GM10266 (cell line): ENCODE measurements at regions not wholly inside any gene's neighbourhood (a gene's known extent, or its start where the extent isn't known, plus 50 kb on each side); places are given as distances from the start of the nearest gene placed in this dataset.

Experiments used
- DNase-seq: peaks from one replicate; pipeline ENCODE4 v3.0.0; 2012; ENCODE audit errors: extremely low spot score
- TF ChIP-seq, protein P1 (sequence below): IDR thresholded peaks from 2 replicates; pipeline ENCODE4 v1.5.1; 2012; ENCODE audit warnings: mild to moderate bottlenecking, low read depth; ENCODE audit not compliant: control insufficient read depth, insufficient read depth; ENCODE audit errors: missing control alignments

DNA sequence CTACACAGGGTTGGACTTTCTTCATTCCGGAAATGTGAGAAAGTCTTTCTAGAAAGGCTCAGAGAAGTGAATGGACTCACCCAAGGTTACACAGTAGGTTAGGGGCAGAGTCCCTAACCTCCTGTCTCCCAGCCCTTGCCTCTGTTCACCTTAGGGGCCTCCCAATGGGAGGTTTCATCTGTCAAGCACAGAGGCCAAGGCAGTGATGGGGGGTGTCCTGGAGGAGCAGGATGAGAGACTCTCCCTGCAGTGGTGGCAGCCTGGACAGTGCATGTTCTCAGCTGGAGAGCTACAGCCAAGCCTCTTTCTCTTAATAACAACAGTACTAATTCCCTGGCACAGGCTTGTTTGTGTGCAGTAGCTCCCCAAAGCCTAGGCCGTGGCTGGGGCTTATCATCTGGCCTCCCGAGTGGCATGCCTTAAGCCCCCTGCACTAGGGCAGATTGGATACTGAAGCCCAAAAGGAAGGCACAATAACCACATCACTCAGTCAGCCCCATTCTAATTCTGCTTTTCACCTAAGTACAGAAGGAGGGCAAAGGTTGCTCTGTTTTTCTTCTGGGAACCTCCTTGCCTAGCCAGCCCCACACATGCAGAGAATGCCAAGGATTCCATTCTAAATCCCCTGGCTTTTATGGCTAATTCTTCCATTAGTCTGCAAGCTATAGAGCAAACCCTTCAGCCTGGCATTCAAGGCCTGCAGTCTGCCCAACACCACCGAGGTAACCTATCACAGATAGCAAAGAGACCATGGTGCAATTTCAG, 50.2 kb upstream of the XPA start:
- TF ChIP-seq, protein P1, sequence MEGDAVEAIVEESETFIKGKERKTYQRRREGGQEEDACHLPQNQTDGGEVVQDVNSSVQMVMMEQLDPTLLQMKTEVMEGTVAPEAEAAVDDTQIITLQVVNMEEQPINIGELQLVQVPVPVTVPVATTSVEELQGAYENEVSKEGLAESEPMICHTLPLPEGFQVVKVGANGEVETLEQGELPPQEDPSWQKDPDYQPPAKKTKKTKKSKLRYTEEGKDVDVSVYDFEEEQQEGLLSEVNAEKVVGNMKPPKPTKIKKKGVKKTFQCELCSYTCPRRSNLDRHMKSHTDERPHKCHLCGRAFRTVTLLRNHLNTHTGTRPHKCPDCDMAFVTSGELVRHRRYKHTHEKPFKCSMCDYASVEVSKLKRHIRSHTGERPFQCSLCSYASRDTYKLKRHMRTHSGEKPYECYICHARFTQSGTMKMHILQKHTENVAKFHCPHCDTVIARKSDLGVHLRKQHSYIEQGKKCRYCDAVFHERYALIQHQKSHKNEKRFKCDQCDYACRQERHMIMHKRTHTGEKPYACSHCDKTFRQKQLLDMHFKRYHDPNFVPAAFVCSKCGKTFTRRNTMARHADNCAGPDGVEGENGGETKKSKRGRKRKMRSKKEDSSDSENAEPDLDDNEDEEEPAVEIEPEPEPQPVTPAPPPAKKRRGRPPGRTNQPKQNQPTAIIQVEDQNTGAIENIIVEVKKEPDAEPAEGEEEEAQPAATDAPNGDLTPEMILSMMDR, result no peak
- no peak for DNase-seq

DNA sequence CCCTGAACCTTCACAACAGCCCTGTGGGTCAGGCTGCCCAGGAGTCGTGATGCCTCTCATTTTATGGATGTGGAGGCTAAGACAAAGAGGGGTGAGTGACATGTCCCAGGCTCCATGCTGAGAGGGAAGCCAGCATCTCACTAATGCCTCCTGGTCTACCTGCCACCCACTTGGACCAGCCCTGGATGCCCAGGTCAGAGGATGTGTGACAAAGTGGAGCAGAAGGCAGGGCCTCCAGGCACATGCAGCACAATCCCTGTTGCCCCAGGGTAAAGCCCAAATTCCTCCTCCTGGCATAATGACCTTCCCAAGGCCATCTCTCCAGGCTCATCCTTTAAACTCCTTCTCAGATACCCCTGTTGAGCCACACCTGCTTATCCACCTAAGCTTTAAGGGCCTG, 51.4 kb upstream of the XPA start:
- TF ChIP-seq, protein P1, result no peak
- DNase-seq, result no peak

DNA sequence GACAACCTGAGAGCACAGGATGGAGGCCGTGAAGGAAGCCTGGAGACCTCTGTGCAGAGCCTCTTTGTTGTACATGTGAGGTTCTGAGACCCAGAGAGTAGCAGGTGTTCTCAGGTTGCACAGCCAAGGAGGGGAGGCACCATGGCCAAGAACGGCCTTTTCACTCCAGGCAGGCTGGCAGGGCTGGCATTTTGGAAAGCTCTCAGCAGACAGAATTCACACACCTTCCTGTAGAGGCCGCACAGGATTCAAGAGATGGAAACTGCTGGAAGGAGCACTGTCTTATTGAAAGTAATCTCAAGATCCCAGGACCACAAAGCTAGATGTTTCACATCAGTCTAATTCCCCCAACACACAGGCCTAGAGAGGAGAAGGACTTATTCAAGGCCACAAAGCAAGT, 52.8 kb upstream of the XPA start:
- no peak for DNase-seq
- TF ChIP-seq, protein P1, result no peak

DNA sequence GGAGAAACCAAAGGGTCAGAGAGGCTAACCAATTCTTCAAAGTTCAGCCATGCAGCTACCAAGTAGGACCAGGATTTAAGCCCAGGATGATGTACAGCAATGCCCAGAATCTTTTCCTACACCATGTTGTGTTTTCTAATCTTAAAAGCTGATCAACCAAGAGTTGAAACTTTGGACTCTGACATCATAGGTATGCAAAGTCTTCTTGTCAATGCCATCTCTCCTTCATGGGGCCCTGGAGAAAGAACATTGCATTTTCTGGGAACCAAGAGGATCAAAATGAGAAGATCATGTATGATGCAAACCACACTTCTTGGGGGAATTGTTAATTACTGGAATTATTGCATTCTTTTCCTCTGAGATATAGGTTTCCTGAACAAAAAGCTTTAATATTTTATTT, 54.4 kb upstream of the XPA start:
- TF ChIP-seq, protein P1, result no peak
- DNase-seq, result no peak

DNA sequence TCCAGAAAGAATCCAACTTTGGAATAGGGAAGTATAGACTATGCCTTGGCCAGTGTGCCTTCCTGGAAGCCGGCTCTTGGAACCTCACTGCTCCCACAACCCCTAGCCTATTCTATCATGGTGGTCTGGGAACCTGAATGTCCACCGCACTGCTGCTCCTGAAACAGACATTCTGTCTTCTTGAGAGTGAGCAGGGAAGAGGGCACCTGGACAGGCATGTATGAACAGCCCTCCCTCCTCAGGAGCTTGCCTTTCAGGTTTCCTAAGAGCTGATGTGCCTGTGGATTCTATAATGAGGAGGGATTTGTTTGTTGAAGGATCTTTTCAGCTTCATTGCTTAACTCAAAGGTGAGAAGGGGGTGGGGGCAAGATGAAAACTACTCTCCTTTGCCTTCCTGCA, 55.1 kb upstream of the XPA start:
- no peak for DNase-seq
- TF ChIP-seq, protein P1, result no peak

GRCh38 chr9:97753364-97753763, 56.2 kb upstream of the XPA start:
- TF ChIP-seq, protein P1, result no peak
- DNase-seq, result no peak

DNA sequence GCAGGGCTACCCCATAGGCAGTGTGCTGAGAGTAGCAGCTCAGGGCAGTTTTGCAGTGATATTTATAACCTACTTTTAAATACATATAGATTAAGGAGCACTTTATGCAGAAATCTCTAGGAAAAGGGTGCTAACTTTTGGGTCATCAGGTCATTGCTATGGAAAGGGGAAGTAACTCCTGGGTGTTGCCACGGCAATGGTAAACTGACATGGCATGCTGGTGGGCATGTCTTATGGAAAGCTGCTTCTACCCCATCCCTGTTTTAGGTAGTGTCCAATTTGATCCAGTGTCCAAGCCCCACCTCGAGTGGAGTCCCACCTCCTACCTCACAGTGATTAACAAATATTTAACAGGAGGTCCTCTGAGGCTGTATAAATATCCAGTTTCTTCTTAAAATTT, 56.8 kb upstream of the XPA start:
- no peak for DNase-seq
- TF ChIP-seq, protein P1, result no peak
